HG03139 (cell line): ENCODE measurements at regions not wholly inside any gene's neighbourhood (a gene's known extent, or its start where the extent isn't known, plus 50 kb on each side); places are given as distances from the start of the nearest gene placed in this dataset.
"Not testable (repeated sequence)": the region's sequence is repeated elsewhere in the genome, so short reads cannot be mapped to it uniquely, and the experiment has no call there.

Experiments used
- ATAC-seq: cut with Tn5 transposase; IDR thresholded peaks from one replicate; pipeline ENCODE4 v1.9.1; 2021; ENCODE audit not compliant: unreplicated experiment

- ATAC-seq, result no peak
These were observed 245.2 kb downstream of the PLOD2 start for GRCh38 chr3:145915787-145916186.

- not testable (repeated sequence) for ATAC-seq
These were observed 233.2 kb downstream of the PLOD2 start for GRCh38 chr3:145927736-145928135.

- no peak for ATAC-seq
These were observed 224.0 kb downstream of the PLOD2 start for GRCh38 chr3:145936971-145937370.

- ATAC-seq, result no peak
These were observed 221.6 kb downstream of the PLOD2 start for GRCh38 chr3:145939431-145939830.

- no peak for ATAC-seq
These were observed 218.9 kb downstream of the PLOD2 start for GRCh38 chr3:145942052-145942451.

GRCh38 chr3:145943952-145944351 lies 217.0 kb downstream of the PLOD2 start:
- no peak for ATAC-seq

GRCh38 chr3:145951441-145951840 lies 209.5 kb downstream of the PLOD2 start:
- ATAC-seq, result no peak

- no peak for ATAC-seq
These were observed 208.4 kb downstream of the PLOD2 start for GRCh38 chr3:145952536-145952935.

GRCh38 chr3:145953316-145953715 lies 207.7 kb downstream of the PLOD2 start:
- ATAC-seq, result no peak

- ATAC-seq, result no peak
These were observed 201.4 kb downstream of the PLOD2 start for GRCh38 chr3:145959457-145960088.

- ATAC-seq, result no peak
These were observed 197.9 kb downstream of the PLOD2 start for GRCh38 chr3:145963111-145963510.

GRCh38 chr3:145967043-145967442 lies 193.9 kb downstream of the PLOD2 start:
- no peak for ATAC-seq

GRCh38 chr3:145971186-145971585 lies 189.8 kb downstream of the PLOD2 start:
- no peak for ATAC-seq

- no peak for ATAC-seq
These were observed 188.1 kb downstream of the PLOD2 start for GRCh38 chr3:145972851-145973250.

- no peak for ATAC-seq
These were observed 179.9 kb downstream of the PLOD2 start for GRCh38 chr3:145981056-145981455.

- ATAC-seq, result no peak
These were observed 177.9 kb downstream of the PLOD2 start for GRCh38 chr3:145983101-145983500.
